ENCODE measurements at regions not wholly inside any gene's neighbourhood (a gene's known extent, or its start where the extent isn't known, plus 50 kb on each side); places are given as distances from the start of the nearest gene placed in this dataset.

DNA sequence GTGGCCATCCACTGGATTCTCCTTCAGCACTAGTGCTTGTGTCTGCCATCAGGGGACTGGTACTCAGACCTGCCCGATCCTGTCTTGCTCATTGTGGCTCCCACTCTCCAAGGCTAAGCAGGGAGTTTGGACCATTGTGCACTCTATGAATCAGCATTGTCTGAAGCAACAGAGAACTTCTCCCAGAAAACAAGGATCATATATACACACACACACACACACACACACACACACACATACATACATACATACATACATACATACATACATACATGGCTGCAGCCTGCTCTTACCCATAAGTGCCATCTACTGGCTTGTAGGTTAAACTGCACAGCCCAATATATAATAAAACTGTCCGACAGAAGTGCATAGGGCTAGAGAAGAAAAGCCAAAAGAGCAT, 345.3 kb upstream of the LCORL start:
- peak; percentile 17 to 53 (median 36) for TF ChIP-seq CTCF (IDR thresholded peaks at IDR 0.05)
- no peak for TF ChIP-seq POLR2A (IDR thresholded peaks at IDR 0.05)

All from heart left ventricle (tissue), 13 donors.